NT2/D1 (cell line): ENCODE measurements at regions not wholly inside any gene's neighbourhood (a gene's known extent, or its start where the extent isn't known, plus 50 kb on each side); places are given as distances from the start of the nearest gene placed in this dataset.

Source experiments
- SUZ12 ChIP-seq: IDR thresholded peaks from 2 replicates; pipeline ENCODE4 v1.6.1; 2011; ENCODE audit not compliant: insufficient read length, insufficient read depth; ENCODE audit errors: extremely low read depth
- ZNF274 ChIP-seq: IDR thresholded peaks from 2 replicates; pipeline ENCODE4 v1.6.1; 2011; ENCODE audit warnings: mild to moderate bottlenecking, low read depth, low read length

DNA sequence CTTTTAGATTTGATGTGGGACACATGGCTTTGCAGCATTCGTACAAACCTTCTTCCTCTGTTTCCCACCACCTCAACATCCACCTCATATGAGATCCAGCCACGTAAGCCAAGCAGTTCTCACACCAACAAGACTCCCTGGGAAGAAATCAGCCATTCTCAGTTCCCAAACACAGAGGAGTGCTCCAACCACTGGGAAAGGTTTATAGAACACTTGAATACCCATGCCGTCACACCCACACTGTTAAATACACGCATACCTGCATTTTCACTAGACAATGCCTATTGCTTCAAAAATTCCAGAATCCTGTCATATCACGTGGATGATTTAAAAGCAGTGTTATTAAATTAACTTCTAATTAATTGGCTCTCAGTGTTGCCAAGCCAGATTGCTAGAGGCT, 347.3 kb downstream of the ENC1 start:
- TF ChIP-seq SUZ12 (no peak), ZNF274 (no peak)
